H1 (cell line): ENCODE measurements at regions not wholly inside any gene's neighbourhood (a gene's known extent, or its start where the extent isn't known, plus 50 kb on each side); places are given as distances from the start of the nearest gene placed in this dataset.

Source experiments
- CTCF ChIA-PET: fragments of 300-600 bp; sonication (Branson Sonifier 250); formaldehyde crosslinking; loops from one replicate; lab custom pipeline; 2021; ENCODE audit not compliant: partially characterized antibody; lab: Charles Lee
- POLR2A ChIA-PET: fragments of 300-600 bp; sonication (Branson Sonifier 250); formaldehyde crosslinking; loops from one replicate; lab custom pipeline; 2021; ENCODE audit warnings: inconsistent platforms; ENCODE audit not compliant: partially characterized antibody; lab: Charles Lee
- DNase-seq, 2 experiments: peaks; one replicate each; pipeline versions ENCODE4 v3.0.0 to v3.0.0-alpha.2; 2010 to 2022; ENCODE audit warnings: low spot score in 2 of 2, low read depth in 1 of 2, mixed read lengths in 1 of 2
- FAIRE-seq: peaks from 2 replicates; lab custom pipeline; 2011; peaks lifted over from hg19 to GRCh38; lab: Jason Lieb, UNC
- H2AFZ ChIP-seq: 2 replicates; pipeline ENCODE4 v1.8.1; 2012; ENCODE audit warnings: low read length, inconsistent platforms
- H2AK5ac ChIP-seq: 2 replicates; pipeline ENCODE4 v1.6.1; 2013; ENCODE audit warnings: low read depth, low read length
- H2BK120ac ChIP-seq: replicated peaks from 2 replicates; pipeline ENCODE3; 2013; ENCODE audit warnings: low read depth, low read length, inconsistent platforms
- H2BK12ac ChIP-seq: 2 replicates; pipeline ENCODE4 v1.6.1; 2013; ENCODE audit warnings: low read depth, low read length
- H2BK15ac ChIP-seq: 2 replicates; pipeline ENCODE4 v1.6.1; 2013; ENCODE audit warnings: low read length
- H2BK20ac ChIP-seq: 2 replicates; pipeline ENCODE4 v1.6.1; 2013; ENCODE audit warnings: low read length
- H2BK5ac ChIP-seq: 2 replicates; pipeline ENCODE4 v1.6.1; 2013; ENCODE audit warnings: low read depth, low read length
- H3K14ac ChIP-seq: 2 replicates; pipeline ENCODE4 v1.6.1; 2013; ENCODE audit warnings: inconsistent platforms; ENCODE audit not compliant: insufficient read length
- H3K18ac ChIP-seq: 2 replicates; pipeline ENCODE4 v1.6.1; 2013; ENCODE audit warnings: low read length; ENCODE audit errors: extremely low read depth
- H3K23ac ChIP-seq: 2 replicates; pipeline ENCODE4 v1.6.1; 2013; ENCODE audit warnings: inconsistent platforms; ENCODE audit not compliant: insufficient read length
- H3K23me2 ChIP-seq: 2 replicates; pipeline ENCODE4 v1.6.1; 2013; ENCODE audit warnings: low read depth, low read length
- H3K27ac ChIP-seq: 2 replicates; pipeline ENCODE4 v1.6.1; 2011; ENCODE audit warnings: low read depth, low read length, inconsistent platforms
- H3K27me3 ChIP-seq, 4 experiments: replicated peaks in 1 of 4; 1 replicate in 1 of 4; 2 replicates in 3 of 4; pipeline versions ENCODE4 v1.6.1 to v1.8.1; 2011 to 2013; ENCODE audit warnings: low read length in 3 of 4, mild to moderate bottlenecking in 3 of 4, inconsistent platforms in 2 of 4, mixed read lengths in 2 of 4, moderate library complexity in 1 of 4; ENCODE audit not compliant: control insufficient read depth in 3 of 4, insufficient read depth in 3 of 4; ENCODE audit errors: extremely low read depth in 1 of 4
- H3K36me3 ChIP-seq, 4 experiments: 2 replicates each; pipeline versions ENCODE4 v1.6.1 to v1.8.1; 2011 to 2013; ENCODE audit warnings: mild to moderate bottlenecking in 4 of 4, low read length in 3 of 4, moderate library complexity in 2 of 4, control low read depth in 1 of 4, inconsistent platforms in 1 of 4; ENCODE audit not compliant: insufficient read depth in 4 of 4, control insufficient read depth in 2 of 4
- H3K4ac ChIP-seq: replicated peaks from 2 replicates; pipeline ENCODE3; 2013; ENCODE audit warnings: low read length, low read depth, mixed read lengths, inconsistent platforms; ENCODE audit not compliant: insufficient read length
- H3K4me1 ChIP-seq, 4 experiments: replicated peaks in 1 of 4; 1 replicate in 1 of 4; 2 replicates in 3 of 4; pipeline versions ENCODE4 v1.6.1 to v1.8.1; 2011 to 2013; ENCODE audit warnings: low read length in 3 of 4, inconsistent platforms in 2 of 4, mixed read lengths in 1 of 4; ENCODE audit not compliant: insufficient read depth in 4 of 4, control insufficient read depth in 3 of 4
- H3K4me2 ChIP-seq, 2 experiments: 2 replicates each; pipeline versions ENCODE4 v1.6.1 to v1.8.1; 2011 to 2013; ENCODE audit warnings: low read depth in 2 of 2, low read length in 2 of 2, control low read depth in 1 of 2, inconsistent platforms in 1 of 2, mild to moderate bottlenecking in 1 of 2; ENCODE audit not compliant: insufficient read depth in 1 of 2
- H3K4me3 ChIP-seq, 4 experiments: fragments of 200-600, 300-600 bp in 1 of 4; sonication (generic), shearing (Covaris generic), sonication (Bioruptor Twin) in 1 of 4; 2 replicates each; pipeline versions ENCODE4 v1.5.1 to v1.8.1; 2011 to 2016; ENCODE audit warnings: low read length in 4 of 4, low read depth in 3 of 4, control low read depth in 2 of 4, inconsistent platforms in 2 of 4, mild to moderate bottlenecking in 2 of 4, mixed read lengths in 1 of 4, moderate library complexity in 1 of 4; ENCODE audit not compliant: insufficient read depth in 2 of 4; ENCODE audit errors: extremely low read depth in 1 of 4
- H3K56ac ChIP-seq: replicated peaks from 2 replicates; pipeline ENCODE3; 2013; ENCODE audit warnings: low read depth, mild to moderate bottlenecking, mixed read lengths, low read length, inconsistent platforms; ENCODE audit not compliant: insufficient read length
- H3K79me1 ChIP-seq: 2 replicates; pipeline ENCODE4 v1.6.1; 2013; ENCODE audit warnings: low read depth, low read length, control low read depth
- H3K79me2 ChIP-seq, 2 experiments: 2 replicates each; pipeline versions ENCODE4 v1.6.1 to v1.8.1; 2012 to 2013; ENCODE audit warnings: low read length in 2 of 2, mild to moderate bottlenecking in 2 of 2, inconsistent platforms in 1 of 2; ENCODE audit not compliant: insufficient read depth in 2 of 2, control insufficient read depth in 1 of 2
- H3K9ac ChIP-seq, 4 experiments: replicated peaks in 1 of 4; 1 replicate in 1 of 4; 2 replicates in 3 of 4; pipeline versions ENCODE4 v1.6.1 to v1.8.1; 2011 to 2013; ENCODE audit warnings: low read depth in 3 of 4, low read length in 3 of 4, control low read depth in 2 of 4, mild to moderate bottlenecking in 2 of 4, moderate library complexity in 2 of 4, inconsistent platforms in 1 of 4; ENCODE audit errors: extremely low read depth in 1 of 4
- H3K9me3 ChIP-seq, 2 experiments: 2 replicates each; pipeline versions ENCODE4 v1.6.1 to v1.8.1; 2012 to 2013; ENCODE audit warnings: mild to moderate bottlenecking in 2 of 2, moderate library complexity in 2 of 2, control low read depth in 1 of 2, inconsistent platforms in 1 of 2, low read depth in 1 of 2, low read length in 1 of 2, mixed read lengths in 1 of 2; ENCODE audit not compliant: insufficient read depth in 2 of 2
- H4K20me1 ChIP-seq, 2 experiments: replicated peaks in 1 of 2; 2 replicates each; pipeline versions ENCODE3 to v1.8.1; 2011 to 2013; ENCODE audit warnings: inconsistent platforms in 2 of 2, low read length in 2 of 2, mild to moderate bottlenecking in 1 of 2; ENCODE audit not compliant: insufficient read depth in 2 of 2, control insufficient read depth in 1 of 2
- H4K5ac ChIP-seq: 2 replicates; pipeline ENCODE4 v1.6.1; 2013; ENCODE audit warnings: low read length, low read depth, mixed read lengths, inconsistent platforms; ENCODE audit not compliant: insufficient read length
- H4K8ac ChIP-seq: 2 replicates; pipeline ENCODE4 v1.8.0; 2013; ENCODE audit warnings: mild to moderate bottlenecking, moderate library complexity, low read length, inconsistent platforms; ENCODE audit not compliant: insufficient read depth; ENCODE audit errors: extremely low read depth
- H4K91ac ChIP-seq: replicated peaks from 2 replicates; pipeline ENCODE3; 2013; ENCODE audit warnings: low read length, mixed read lengths, inconsistent platforms; ENCODE audit not compliant: insufficient read length
- ASH2L ChIP-seq: fragments of 200-600, 300-600 bp; sonication (generic); IDR thresholded peaks from one replicate; pipeline ENCODE4 v1.7.1; 2017; ENCODE audit warnings: low read length
- CBX8 ChIP-seq: fragments of 300-800, 300-1000 bp; sonication (generic); IDR thresholded peaks from 2 replicates; pipeline ENCODE4 v1.7.1; 2016; ENCODE audit warnings: low read depth, low read length, borderline replicate concordance
- CHD2 ChIP-seq: IDR thresholded peaks from 2 replicates; pipeline ENCODE4 v1.6.1; 2012; ENCODE audit warnings: low read length, improper control_type of control experiment
- GTF2F1 ChIP-seq: IDR thresholded peaks from 2 replicates; pipeline ENCODE4 v1.6.1; 2012; ENCODE audit warnings: low read depth, low read length, improper control_type of control experiment, borderline replicate concordance
- HDAC2 ChIP-seq, 2 experiments: fragments of 300-600 bp in 1 of 2; sonication (generic) in 1 of 2; IDR thresholded peaks; 2 replicates each; pipeline ENCODE4 v1.6.1; 2011 to 2012; ENCODE audit warnings: low read depth in 2 of 2, low read length in 2 of 2, mild to moderate bottlenecking in 2 of 2, moderate library complexity in 2 of 2, borderline replicate concordance in 1 of 2, inconsistent platforms in 1 of 2
- JUND ChIP-seq: IDR thresholded peaks from 2 replicates; pipeline ENCODE4 v1.6.1; 2011; ENCODE audit warnings: mild to moderate bottlenecking, improper control_type of control experiment, low read length
- MAX ChIP-seq: IDR thresholded peaks from 2 replicates; pipeline ENCODE4 v1.6.1; 2012; ENCODE audit warnings: inconsistent platforms
- NRF1 ChIP-seq: IDR thresholded peaks from 2 replicates; pipeline ENCODE4 v1.6.1; 2011; ENCODE audit warnings: mild to moderate bottlenecking, low read depth, low read length, improper control_type of control experiment
- POLR2AphosphoS5 ChIP-seq: IDR thresholded peaks from 2 replicates; pipeline ENCODE4 v1.6.1; 2011; ENCODE audit warnings: low read depth, low read length
- POU5F1 ChIP-seq: IDR thresholded peaks from 2 replicates; pipeline ENCODE4 v1.6.1; 2011; ENCODE audit warnings: low read depth, mild to moderate bottlenecking, low read length, moderate library complexity
- RFX5 ChIP-seq: IDR thresholded peaks from 2 replicates; pipeline ENCODE4 v1.6.1; 2011; ENCODE audit warnings: low read depth, low read length, improper control_type of control experiment, borderline replicate concordance
- SIX5 ChIP-seq: IDR thresholded peaks from 2 replicates; pipeline ENCODE4 v1.6.1; 2011; ENCODE audit warnings: mild to moderate bottlenecking, low read depth, low read length
- SP4 ChIP-seq: IDR thresholded peaks from 2 replicates; pipeline ENCODE4 v1.6.1; 2012; ENCODE audit warnings: low read length, inconsistent platforms
- TAF1 ChIP-seq: IDR thresholded peaks from 2 replicates; pipeline ENCODE4 v1.6.1; 2011; ENCODE audit warnings: mild to moderate bottlenecking, low read depth, low read length
- WGBS, 2 experiments: shearing (Covaris generic) in 1 of 2; methylation state at CpG; one replicate each; pipeline versions ENCODE4 v1.1.6 to v1.1.7; 2013 to 2015; ENCODE audit warnings: low lambda C conversion rate in 2 of 2, mixed read lengths in 2 of 2, inconsistent platforms in 1 of 2, low coverage in 1 of 2, missing lambda C conversion rate in 1 of 2; ENCODE audit not compliant: insufficient replicate concordance in 2 of 2, insufficient coverage in 1 of 2, insufficient read length in 1 of 2; ENCODE audit errors: extremely low coverage in 1 of 2, missing lambda C conversion rate in 1 of 2; 5-methylcytosine and 5-hydroxymethylcytosine counted together

DNA sequence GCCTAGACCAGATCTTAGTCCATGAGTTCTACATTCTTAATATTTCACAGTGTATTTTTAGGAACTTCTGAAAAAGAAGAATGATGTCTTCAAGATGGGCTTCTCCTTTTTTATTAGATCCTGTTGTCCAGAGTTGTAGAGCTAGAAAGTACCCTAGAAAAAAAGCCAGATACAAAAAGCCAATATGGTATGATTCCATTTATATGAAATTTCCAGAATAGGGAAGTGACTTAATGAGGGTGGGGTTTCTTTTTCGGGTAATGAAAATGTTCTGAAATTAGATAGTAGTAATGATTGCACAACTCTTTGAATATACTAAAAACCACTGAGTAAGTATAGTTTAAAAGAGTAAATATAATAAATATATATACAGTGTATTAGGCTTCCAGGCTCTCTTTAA is 116.9 kb downstream of the NFKBIZ start:
- no peak overlapping the region for H3K23ac ChIP-seq
- no peak overlapping the region for H3K4me2 ChIP-seq
- H3K4ac ChIP-seq: no peak overlapping the region
- H3K9me3 ChIP-seq: no peaks in the 10 kb centered on the region
- no peak overlapping the region for H2BK15ac ChIP-seq
- no peaks in the 10 kb centered on the region for H3K4me1 ChIP-seq
- H3K36me3 ChIP-seq: no peaks in the 10 kb centered on the region
- no peak overlapping the region for H2BK120ac ChIP-seq
- no peak overlapping the region for H3K18ac ChIP-seq
- no peaks in the 10 kb centered on the region; the same call in 1 of the 2 replicates for H3K23me2 ChIP-seq
- H3K14ac ChIP-seq: no peak overlapping the region
- no peak overlapping the region for H2AK5ac ChIP-seq
- DNase-seq (no peak), FAIRE-seq (no peak)
- H4K5ac ChIP-seq: no peak overlapping the region
- POLR2A ChIA-PET: no interaction called here
- no peak overlapping the region for H3K9ac ChIP-seq
- H2AFZ ChIP-seq: no peak overlapping the region
- no peak overlapping the region for H3K27ac ChIP-seq
- CTCF ChIA-PET: interaction anchor here (0.7 kb wide), 1 partner anchor 712 kb away, joined by 3 read pairs; no protein-coding TSS in a partner anchor
- H4K20me1 ChIP-seq: no peaks in the 10 kb centered on the region
- H2BK20ac ChIP-seq: no peak overlapping the region
- WGBS, 2 experiments: 80% methylated on average over 1 of the region's 1 CpG; no CpG with 5 or more reads in 1 of the 2 experiments
- H3K56ac ChIP-seq: no peak overlapping the region
- no peaks in the 10 kb centered on the region for H3K27me3 ChIP-seq
- no peaks in the 10 kb centered on the region for H3K79me2 ChIP-seq
- no peak overlapping the region for H4K91ac ChIP-seq
- no peak overlapping the region for H3K4me3 ChIP-seq
- H2BK5ac ChIP-seq: no peak overlapping the region
- no peaks in the 10 kb centered on the region for H3K79me1 ChIP-seq
- no peak overlapping the region for H4K8ac ChIP-seq
- H2BK12ac ChIP-seq: no peak overlapping the region
- TF ChIP-seq POLR2AphosphoS5 (no peak), ASH2L (no peak), JUND (no peak), CBX8 (no peak), SP4 (no peak), RFX5 (no peak), HDAC2 (IDR thresholded peaks at IDR 0.05; ENCODE audit: borderline replicate concordance in 1 of 2, low read depth in 2 of 2, low read length in 2 of 2) (no peak), TAF1 (no peak), MAX (no peak), POU5F1 (no peak), SIX5 (no peak), GTF2F1 (no peak), CHD2 (no peak), NRF1 (no peak)
